ENCODE measurements at regions not wholly inside any gene's neighbourhood (a gene's known extent, or its start where the extent isn't known, plus 50 kb on each side); places are given as distances from the start of the nearest gene placed in this dataset.
"Not testable (repeated sequence)": the region's sequence is repeated elsewhere in the genome, so short reads cannot be mapped to it uniquely, and the experiment has no call there.

DNA sequence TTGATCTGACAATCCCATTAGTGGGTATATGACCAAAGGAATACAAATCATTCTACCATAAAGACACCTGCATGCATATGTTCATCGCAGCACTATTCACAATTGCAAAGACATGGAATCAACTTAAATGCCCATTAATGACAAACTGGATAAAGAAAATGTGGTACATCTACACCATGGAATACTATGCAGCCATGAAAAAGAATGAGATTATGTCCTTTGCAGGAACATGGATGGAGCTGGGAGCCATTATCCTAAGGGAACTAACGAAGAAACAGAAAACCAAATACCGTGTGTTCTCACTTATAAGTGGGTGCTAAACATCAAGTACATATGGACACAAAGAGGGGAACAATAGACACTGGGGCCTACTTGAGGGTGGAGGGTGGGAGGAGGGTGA, 74.1 kb upstream of the PTHLH start:
- TF ChIP-seq, protein P1, sequence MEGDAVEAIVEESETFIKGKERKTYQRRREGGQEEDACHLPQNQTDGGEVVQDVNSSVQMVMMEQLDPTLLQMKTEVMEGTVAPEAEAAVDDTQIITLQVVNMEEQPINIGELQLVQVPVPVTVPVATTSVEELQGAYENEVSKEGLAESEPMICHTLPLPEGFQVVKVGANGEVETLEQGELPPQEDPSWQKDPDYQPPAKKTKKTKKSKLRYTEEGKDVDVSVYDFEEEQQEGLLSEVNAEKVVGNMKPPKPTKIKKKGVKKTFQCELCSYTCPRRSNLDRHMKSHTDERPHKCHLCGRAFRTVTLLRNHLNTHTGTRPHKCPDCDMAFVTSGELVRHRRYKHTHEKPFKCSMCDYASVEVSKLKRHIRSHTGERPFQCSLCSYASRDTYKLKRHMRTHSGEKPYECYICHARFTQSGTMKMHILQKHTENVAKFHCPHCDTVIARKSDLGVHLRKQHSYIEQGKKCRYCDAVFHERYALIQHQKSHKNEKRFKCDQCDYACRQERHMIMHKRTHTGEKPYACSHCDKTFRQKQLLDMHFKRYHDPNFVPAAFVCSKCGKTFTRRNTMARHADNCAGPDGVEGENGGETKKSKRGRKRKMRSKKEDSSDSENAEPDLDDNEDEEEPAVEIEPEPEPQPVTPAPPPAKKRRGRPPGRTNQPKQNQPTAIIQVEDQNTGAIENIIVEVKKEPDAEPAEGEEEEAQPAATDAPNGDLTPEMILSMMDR (IDR thresholded peaks at IDR 0.05) = not testable (repeated sequence)
- TF ChIP-seq POLR2A, EP300 (IDR thresholded peaks at IDR 0.05): not testable (repeated sequence)
